HL-60/S4 (cell line): ENCODE measurements at regions not wholly inside any gene's neighbourhood (a gene's known extent, or its start where the extent isn't known, plus 50 kb on each side); places are given as distances from the start of the nearest gene placed in this dataset.
"Not testable (repeated sequence)": the region's sequence is repeated elsewhere in the genome, so short reads cannot be mapped to it uniquely, and the experiment has no call there.

Experiments
- in situ Hi-C: fragments of 300-500 bp; cut with MboI; formaldehyde crosslinking; loops from 2 replicates; pipeline ENCODE4 v1.14.3; 2022; ENCODE audit warnings: low sequenced_read_pairs

- in situ Hi-C loops = no loop called here
Measured at GRCh38 chr12:89230376-89231315, 121.7 kb downstream of the DUSP6 start.

GRCh38 chr12:89228491-89228890 lies 123.8 kb downstream of the DUSP6 start:
- in situ Hi-C loops = no loop called here

DNA sequence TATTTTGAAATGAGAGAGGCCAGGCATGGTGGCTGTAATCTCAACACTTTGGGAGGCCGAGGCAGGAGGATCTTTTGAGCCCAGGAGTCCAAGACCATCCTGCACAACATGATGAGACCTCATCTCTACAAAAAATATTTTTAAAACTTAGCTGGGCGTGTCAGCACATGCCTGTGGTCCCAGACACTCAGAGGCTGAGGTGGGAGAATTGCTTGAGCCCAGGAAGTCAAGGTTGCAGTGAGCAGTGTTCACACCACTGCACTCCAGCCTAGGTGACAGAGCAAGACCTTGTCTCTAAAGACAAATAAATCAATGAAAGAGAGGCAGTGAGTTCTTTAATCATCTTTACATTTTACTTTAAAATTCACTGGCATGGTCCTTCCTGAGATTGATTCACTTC lies 124.5 kb downstream of the DUSP6 start:
- in situ Hi-C loops = no loop called here

DNA sequence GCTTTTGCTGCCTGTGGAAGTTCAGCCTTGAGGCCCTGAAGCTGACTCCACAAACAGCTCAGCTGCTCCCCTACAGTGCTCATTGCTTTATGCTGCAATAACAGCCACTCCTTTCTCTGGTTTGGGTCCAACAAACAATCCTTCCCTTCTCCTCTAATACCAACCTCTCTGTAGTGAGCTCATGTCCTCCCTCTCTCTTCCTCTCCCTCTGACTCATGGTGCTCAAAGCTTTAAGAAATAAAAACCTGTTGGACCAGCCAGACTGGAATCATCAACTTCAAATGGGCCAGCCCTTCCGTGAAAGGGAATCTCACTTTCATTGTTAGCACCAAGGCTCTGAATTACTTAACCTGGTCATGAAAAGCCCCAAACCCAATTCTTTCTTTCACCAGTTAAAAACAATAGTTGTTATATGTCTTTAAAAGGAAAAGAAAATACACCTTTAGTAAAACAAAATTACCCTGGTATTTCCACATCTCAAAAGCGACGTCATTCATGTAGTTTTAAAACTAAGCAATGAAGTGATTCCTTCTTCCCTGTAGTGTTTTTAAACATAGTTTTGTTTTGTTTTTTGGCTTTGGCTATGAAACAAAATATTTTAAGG lies 126.4 kb downstream of the DUSP6 start:
- in situ Hi-C loops = no loop called here

DNA sequence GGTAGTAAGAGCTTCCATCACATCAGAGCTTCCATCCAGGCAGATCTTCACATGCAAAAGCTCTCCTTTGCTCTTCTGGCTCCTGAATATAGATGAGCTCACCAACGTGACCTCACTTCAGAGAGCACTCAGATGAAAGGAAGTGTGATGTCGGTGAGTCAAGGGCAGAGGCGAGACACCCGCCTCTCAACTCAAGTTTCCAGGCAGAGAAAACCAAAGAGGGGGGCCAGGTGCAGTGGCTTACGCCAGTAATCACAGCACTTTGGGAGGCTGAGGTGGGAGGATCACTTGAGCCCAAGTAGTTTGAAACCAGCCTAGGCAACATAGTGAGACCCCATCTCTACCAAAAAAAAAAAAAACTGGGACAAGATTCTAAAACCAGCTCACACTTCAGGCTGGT lies 126.9 kb downstream of the DUSP6 start:
- in situ Hi-C loops = no loop called here

- in situ Hi-C loops = not testable (repeated sequence)
Measured at GRCh38 chr12:89222580-89222979, 129.7 kb downstream of the DUSP6 start.

DNA sequence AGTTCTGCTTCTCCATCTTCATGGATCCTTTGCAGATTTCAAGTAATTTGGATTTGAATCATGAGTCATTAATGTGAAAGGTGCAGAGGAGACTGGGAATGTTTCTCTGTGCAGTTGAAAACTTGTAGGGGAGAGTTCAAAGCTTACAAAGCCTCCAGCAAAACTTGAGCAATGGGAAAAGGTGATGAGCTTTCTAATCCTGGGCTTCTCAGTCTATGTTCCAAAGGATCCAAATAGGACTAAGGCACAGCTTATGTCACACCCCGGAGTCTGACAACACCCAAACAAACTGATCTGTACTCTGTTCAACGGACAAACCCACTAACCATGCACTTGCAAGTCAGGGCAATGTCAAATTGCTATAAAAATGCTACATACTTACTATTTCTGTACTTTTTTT lies 134.8 kb downstream of the DUSP6 start:
- in situ Hi-C loops = no loop called here

DNA sequence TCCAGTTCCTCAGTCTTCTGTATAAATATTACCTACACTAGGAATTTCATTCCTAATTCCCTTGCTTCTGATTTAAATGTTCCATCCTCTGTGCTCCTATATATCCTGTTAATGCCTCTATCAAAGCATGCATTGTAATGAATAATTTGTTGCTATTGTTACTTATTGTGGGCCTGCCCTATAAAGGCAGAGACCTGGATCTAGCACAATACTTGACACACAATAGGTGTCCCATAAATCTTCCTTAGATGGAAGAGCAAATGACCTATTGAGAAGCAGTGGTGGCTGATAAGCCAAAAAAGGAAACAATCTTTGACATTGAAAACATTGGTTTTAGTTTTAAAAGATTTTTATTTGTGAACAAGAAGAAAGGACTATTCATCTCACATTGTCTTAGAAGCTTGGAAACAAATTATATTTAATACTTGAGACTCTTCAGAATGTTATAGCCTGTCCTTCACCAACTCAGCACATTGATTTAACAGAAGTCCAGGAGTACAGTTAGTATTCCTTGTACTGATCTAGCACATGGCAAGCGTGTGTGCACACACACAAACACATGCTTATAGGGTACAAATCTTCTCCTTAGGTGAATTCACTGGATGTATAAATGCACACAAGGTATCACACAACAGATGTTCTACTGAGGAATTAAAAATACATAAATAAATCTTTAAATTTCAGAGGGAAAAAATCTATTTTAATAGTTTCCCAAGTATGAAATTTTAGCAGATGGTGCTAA lies 135.9 kb downstream of the DUSP6 start:
- in situ Hi-C loops = no loop called here

- in situ Hi-C loops = no loop called here
Measured at GRCh38 chr12:89215196-89215595, 137.1 kb downstream of the DUSP6 start.

DNA sequence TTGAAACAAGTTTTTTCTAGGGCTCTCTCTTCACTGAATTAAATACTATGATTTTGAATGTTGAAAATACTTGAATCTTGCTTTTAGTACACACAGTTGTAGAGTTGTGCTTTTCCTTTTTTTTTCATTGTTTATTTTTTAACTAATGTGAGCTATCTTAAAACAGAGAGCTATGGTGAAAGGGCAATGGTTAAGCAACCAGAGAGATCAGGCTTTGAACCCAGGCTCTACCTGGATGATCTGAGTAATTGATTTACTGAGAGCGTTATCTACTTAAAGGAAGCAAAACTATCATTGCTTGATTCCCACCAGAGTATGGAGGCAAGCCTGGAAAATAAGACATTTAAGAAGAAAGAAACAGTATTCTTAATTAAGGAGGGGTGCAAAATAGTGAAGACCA lies 138.6 kb downstream of the DUSP6 start:
- in situ Hi-C loops = no loop called here

- in situ Hi-C loops = no loop called here
Measured at GRCh38 chr12:89213139-89213538, 139.2 kb downstream of the DUSP6 start.

DNA sequence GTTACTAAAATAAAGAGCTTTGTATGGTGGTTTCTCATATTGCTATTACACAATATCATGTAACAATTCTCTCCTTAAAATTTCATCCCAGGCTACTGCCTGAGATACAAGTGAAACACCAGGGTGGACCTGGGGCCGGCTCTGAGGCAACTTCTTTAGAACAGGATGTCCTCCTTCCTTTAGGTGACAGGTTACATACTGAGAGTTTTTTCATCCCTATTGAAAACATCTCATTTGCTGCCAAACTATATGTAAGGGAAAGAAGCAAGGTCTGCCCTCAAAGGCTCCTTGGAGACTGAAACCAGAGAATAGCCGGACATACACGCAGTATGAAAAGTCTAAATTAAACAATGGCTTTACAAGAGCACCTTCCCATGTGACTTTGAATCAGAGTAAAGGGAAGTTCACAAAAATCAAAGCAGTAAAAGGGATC lies 139.9 kb downstream of the DUSP6 start:
- in situ Hi-C loops = no loop called here

- in situ Hi-C loops = no loop called here
Measured at GRCh38 chr12:89211456-89211855, 140.8 kb downstream of the DUSP6 start.

DNA sequence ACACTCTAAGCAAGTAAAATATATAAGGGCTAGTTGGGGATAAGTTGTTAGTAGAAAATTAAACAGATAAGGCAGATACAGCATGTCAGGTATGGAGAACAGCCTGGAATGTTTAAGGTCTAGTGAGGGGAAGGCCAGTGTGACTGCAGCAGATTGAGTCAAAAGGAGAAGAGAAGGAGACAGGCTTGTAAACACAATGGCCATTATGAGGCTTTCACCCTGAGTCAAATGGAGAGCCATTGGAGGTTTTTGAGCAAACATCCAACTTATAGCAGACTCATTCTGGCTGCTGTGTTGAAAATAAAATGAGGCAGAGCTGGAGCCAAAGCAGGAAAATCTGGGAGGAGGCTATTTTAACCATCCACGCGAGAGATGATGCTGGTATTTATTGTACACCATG lies 142.0 kb downstream of the DUSP6 start:
- in situ Hi-C loops = no loop called here

- in situ Hi-C loops = no loop called here
Measured at GRCh38 chr12:89208661-89209096, 143.6 kb downstream of the DUSP6 start.

DNA sequence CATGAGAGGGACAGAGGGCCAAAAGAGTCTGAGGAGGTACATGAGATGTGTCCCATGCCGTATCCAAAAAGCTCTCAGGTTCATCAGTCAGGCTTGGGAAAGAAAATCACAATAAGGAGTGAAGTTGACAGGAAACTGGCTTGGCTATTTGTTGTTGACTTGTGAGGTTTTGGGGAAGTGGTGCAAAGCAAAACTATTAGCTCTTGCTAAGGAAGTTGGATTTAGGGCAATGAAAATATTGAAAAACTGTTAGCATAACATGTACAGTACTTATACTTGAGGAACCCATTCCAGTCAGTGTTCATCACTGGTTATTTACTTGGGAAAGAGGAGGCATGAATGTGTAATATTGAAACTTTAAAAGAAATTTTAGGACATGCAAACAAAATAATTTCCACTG lies 145.9 kb downstream of the DUSP6 start:
- in situ Hi-C loops = no loop called here

DNA sequence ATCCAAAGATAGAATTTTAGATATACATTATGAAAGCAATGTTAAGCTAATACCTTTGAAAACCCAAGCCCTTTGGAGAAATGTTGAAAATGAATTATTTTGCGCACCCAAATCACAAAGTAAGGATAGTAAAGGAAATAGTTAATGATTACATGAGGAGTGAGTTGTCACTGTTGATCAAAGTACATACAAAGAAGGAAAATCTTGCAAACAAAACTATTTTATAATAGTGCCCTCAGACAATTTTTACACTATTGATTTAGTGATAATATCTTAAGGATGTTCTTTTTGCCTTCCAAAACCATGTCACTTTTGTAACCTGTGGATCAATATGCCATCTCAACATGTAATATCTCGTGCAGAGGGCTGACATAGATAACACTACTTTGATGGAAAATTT lies 146.8 kb downstream of the DUSP6 start:
- in situ Hi-C loops = no loop called here

DNA sequence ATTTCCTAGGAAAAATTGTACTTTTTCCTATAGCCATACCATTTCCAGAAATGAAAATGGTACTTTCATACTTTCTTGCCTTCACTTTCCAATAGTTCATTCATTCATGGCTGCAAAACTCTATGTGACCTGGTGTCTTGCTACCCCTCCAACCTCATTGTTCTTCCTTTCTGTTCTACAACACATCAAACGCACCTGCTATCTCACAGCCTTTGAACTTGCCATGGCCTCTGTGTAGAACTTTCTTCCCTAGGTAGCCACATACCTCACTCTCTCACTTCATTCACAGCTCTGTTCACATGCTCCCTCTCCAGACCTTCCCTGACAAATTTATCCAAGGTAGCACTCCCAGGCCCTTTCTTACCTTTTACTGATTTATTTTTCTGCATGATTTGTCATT lies 149.2 kb downstream of the DUSP6 start:
- in situ Hi-C loops = no loop called here

DNA sequence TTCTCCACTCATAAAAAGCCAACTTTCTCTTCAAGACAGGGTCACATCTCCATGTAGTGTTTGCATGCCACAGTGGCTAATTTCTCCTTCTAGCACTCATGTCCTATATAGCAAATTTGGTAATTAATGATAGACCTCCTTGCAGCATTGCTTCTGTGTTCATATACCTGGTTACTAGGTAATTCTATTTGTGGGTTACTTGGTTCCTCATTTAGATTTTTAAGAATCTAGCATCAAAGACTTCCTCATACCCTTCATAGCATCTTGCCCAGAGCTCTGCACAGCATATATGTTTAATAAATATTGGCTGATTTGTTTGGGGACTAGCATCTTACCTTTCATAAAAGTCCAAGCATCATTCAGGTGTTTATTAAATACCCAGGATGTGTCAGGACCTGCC lies 152.1 kb downstream of the DUSP6 start:
- in situ Hi-C loops = no loop called here

DNA sequence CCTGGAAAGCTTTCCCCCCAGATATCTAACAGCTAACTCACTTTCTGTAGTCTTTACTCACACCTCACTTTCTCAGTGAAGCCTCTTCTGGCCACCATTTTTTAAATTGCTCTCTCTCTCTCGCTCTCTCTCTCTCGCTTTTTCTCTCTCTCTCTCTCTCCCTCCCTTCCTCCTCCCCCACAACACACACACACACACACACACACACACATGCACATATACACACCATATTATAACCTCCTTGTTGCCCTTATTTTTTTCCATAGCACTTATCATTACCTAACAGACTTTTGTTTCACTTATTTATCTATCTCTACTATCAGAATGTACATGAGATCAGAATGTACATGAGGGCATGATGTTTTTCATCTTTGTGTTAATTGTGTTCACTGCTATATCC lies 156.8 kb downstream of the DUSP6 start:
- in situ Hi-C loops = no loop called here

DNA sequence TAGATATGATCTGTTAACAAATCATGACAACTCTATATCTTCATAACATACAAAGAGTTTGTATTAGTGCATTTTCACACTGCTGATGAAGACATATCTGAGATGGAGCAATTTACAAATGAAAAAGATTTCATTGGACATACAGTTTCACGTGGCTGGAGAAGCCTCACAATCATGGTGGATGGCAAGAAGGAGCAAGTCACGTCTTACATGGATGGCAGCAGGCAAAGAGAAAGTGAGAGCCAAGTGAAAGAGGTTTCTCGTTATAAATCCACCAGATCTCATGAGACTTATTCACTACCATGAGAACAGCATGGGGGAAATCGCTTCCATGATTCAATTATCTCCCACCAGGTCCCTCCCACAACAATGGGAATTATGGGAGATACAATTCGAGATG lies 157.6 kb downstream of the DUSP6 start:
- in situ Hi-C loops = no loop called here

GRCh38 chr12:89192429-89192828 lies 159.9 kb downstream of the DUSP6 start:
- in situ Hi-C loops = no loop called here
